Body of pancreas (tissue), 4 donors: ENCODE measurements at regions not wholly inside any gene's neighbourhood (a gene's known extent, or its start where the extent isn't known, plus 50 kb on each side); places are given as distances from the start of the nearest gene placed in this dataset.

Experiments used
- ATAC-seq: fragments of 150-250 bp; one replicate; pipeline ENCODE4 v1.9.1; 2016
- DNase-seq, 4 donors: peaks; one replicate each; pipeline ENCODE4 v3.0.0-alpha.2; 2019
- H3K27ac ChIP-seq, 4 donors: fragments of 200-600 bp; sonication (generic); 1 replicate in 3 of 4; 2 replicates in 1 of 4; pipeline versions ENCODE4 v1.5.1 to v1.6.1; 2016 to 2019; ENCODE audit warnings: mild to moderate bottlenecking in 1 of 4, mixed read lengths in 1 of 4, moderate library complexity in 1 of 4
- H3K27me3 ChIP-seq, 2 donors: fragments of 200-600 bp; sonication (generic); one replicate each; pipeline ENCODE4 v1.6.0; 2016; ENCODE audit warnings: mild to moderate bottlenecking in 1 of 2
- H3K36me3 ChIP-seq, 2 donors: fragments of 200-600 bp; sonication (generic); replicated peaks in 1 of 2; 2 replicates each; pipeline ENCODE4 v1.5.1; 2016; ENCODE audit warnings: low read depth in 2 of 2; ENCODE audit not compliant: insufficient read depth in 1 of 2
- H3K4me1 ChIP-seq: fragments of 200-600 bp; sonication (generic); one replicate; pipeline ENCODE4 v1.6.0; 2016
- H3K4me3 ChIP-seq, 2 donors: fragments of 200-600 bp; sonication (generic); 1 replicate in 1 of 2; 2 replicates in 1 of 2; pipeline ENCODE4 v1.5.1; 2016 to 2019
- H3K9me3 ChIP-seq, 3 donors: fragments of 200-600 bp; sonication (generic); 1 replicate in 2 of 3; 2 replicates in 1 of 3; pipeline ENCODE4 v1.5.1; 2016
- POLR2A ChIP-seq, 3 donors: fragments of 450-650 bp; IDR thresholded peaks; one replicate each; pipeline ENCODE4 v1.6.1; 2016; ENCODE audit warnings: antibody characterized with exemption in 3 of 3, mild to moderate bottlenecking in 2 of 3
- WGBS, 2 donors: methylation state at CpG; one replicate each; pipeline ENCODE4 v1.1.5; 2017; 5-methylcytosine and 5-hydroxymethylcytosine counted together
- intact Hi-C: fragments of 100-400 bp; cut with DNase I; formaldehyde crosslinking; loops from one replicate; pipeline ENCODE4 v1.15.1; 2023
- TF ChIP-seq, protein P1 (sequence below), 7 experiments: fragments of 450-650 bp in 4 of 7; fragments of 200-600 bp in 3 of 7; sonication (generic) in 3 of 7; IDR thresholded peaks; one replicate each; pipeline ENCODE4 v1.5.1; 2016 to 2019; ENCODE audit warnings: antibody characterized with exemption in 7 of 7

DNA sequence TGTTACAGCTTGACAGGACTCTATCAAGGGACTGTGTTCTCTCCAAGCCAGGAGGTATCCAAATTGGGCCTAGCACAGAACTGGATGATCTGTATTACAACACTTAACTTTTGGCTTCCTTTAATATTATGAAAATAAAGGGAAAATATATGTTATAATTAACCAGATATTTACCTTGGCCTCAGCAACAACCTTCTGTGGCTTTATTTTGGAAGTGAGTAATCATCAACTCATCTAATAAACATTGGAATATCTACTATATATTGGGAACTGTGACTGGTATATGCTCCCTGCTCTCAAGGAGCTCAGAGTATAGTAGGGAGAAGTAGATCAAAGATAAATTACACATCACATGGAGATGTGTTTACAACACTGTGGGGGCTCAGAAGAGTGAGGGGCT, 352.2 kb downstream of the METTL15 start:
- ATAC-seq (no peak), DNase-seq (no peak)
- Histone ChIP-seq H3K9me3 (no peaks in the 10 kb centered on the region), H3K27me3 (no peaks in the 10 kb centered on the region), H3K27ac (no peak overlapping the region), H3K36me3 (no peaks in the 10 kb centered on the region), H3K4me1 (no peaks in the 10 kb centered on the region), H3K4me3 (no peak overlapping the region)
- intact Hi-C loops, result no loop called here
- TF ChIP-seq, protein P1, sequence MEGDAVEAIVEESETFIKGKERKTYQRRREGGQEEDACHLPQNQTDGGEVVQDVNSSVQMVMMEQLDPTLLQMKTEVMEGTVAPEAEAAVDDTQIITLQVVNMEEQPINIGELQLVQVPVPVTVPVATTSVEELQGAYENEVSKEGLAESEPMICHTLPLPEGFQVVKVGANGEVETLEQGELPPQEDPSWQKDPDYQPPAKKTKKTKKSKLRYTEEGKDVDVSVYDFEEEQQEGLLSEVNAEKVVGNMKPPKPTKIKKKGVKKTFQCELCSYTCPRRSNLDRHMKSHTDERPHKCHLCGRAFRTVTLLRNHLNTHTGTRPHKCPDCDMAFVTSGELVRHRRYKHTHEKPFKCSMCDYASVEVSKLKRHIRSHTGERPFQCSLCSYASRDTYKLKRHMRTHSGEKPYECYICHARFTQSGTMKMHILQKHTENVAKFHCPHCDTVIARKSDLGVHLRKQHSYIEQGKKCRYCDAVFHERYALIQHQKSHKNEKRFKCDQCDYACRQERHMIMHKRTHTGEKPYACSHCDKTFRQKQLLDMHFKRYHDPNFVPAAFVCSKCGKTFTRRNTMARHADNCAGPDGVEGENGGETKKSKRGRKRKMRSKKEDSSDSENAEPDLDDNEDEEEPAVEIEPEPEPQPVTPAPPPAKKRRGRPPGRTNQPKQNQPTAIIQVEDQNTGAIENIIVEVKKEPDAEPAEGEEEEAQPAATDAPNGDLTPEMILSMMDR (IDR thresholded peaks at IDR 0.05), result no peak
- no peak for TF ChIP-seq POLR2A (IDR thresholded peaks at IDR 0.05)

- Histone ChIP-seq H3K27me3 (no peaks in the 10 kb centered on the region), H3K4me1 (no peaks in the 10 kb centered on the region), H3K27ac (no peak overlapping the region), H3K36me3 (no peaks in the 10 kb centered on the region), H3K4me3 (no peak overlapping the region), H3K9me3 (no peaks in the 10 kb centered on the region)
- intact Hi-C loops, result no loop called here
- no peak for ATAC-seq
- DNase-seq, result no peak
- 76 to 81% methylated on average over 2 of the region's 2 CpGs for WGBS, 2 donors
- TF ChIP-seq, protein P1 (IDR thresholded peaks at IDR 0.05), result no peak
- TF ChIP-seq POLR2A (IDR thresholded peaks at IDR 0.05), result no peak
These were observed 351.7 kb downstream of the METTL15 start for GRCh38 chr11:28459912-28460311.

GRCh38 chr11:28457481-28458065, 349.4 kb downstream of the METTL15 start:
- ATAC-seq, result no peak
- intact Hi-C loops, result no loop called here
- H3K36me3 ChIP-seq, result no peaks in the 10 kb centered on the region
- no peaks in the 10 kb centered on the region for H3K9me3 ChIP-seq
- no peaks in the 10 kb centered on the region for H3K4me1 ChIP-seq
- H3K4me3 ChIP-seq, result no peak overlapping the region
- no peak overlapping the region for H3K27ac ChIP-seq
- DNase-seq, result no peak
- WGBS, 2 donors, result 65 to 66% methylated on average over 5 of the region's 5 CpGs
- TF ChIP-seq, protein P1 (IDR thresholded peaks at IDR 0.05), result no peak
- no peak for TF ChIP-seq POLR2A (IDR thresholded peaks at IDR 0.05)
- no peaks in the 10 kb centered on the region for H3K27me3 ChIP-seq

- WGBS, 2 donors, result 82 to 84% methylated on average over 2 of the region's 2 CpGs
- no peaks in the 10 kb centered on the region for H3K36me3 ChIP-seq
- no peak overlapping the region for H3K4me3 ChIP-seq
- TF ChIP-seq POLR2A (IDR thresholded peaks at IDR 0.05), result no peak
- TF ChIP-seq, protein P1 (IDR thresholded peaks at IDR 0.05), result no peak
- H3K27me3 ChIP-seq, result no peaks in the 10 kb centered on the region
- intact Hi-C loops, result no loop called here
- DNase-seq, result no peak
- no peaks in the 10 kb centered on the region for H3K9me3 ChIP-seq
- no peak for ATAC-seq
- no peaks in the 10 kb centered on the region for H3K4me1 ChIP-seq
- no peak overlapping the region for H3K27ac ChIP-seq
These were observed 340.0 kb downstream of the METTL15 start for GRCh38 chr11:28448186-28448585.

GRCh38 chr11:28447226-28447625, 339.0 kb downstream of the METTL15 start:
- TF ChIP-seq POLR2A (IDR thresholded peaks at IDR 0.05), result no peak
- TF ChIP-seq, protein P1 (IDR thresholded peaks at IDR 0.05), result no peak
- ATAC-seq, result no peak
- Histone ChIP-seq H3K27me3 (no peaks in the 10 kb centered on the region), H3K9me3 (no peaks in the 10 kb centered on the region), H3K4me1 (no peaks in the 10 kb centered on the region), H3K4me3 (no peak overlapping the region), H3K36me3 (no peaks in the 10 kb centered on the region), H3K27ac (no peak overlapping the region)
- intact Hi-C loops, result no loop called here
- DNase-seq, result no peak
- WGBS, 2 donors, result 30 to 34% methylated on average over 1 of the region's 1 CpG
